ENCODE measurements at regions not wholly inside any gene's neighbourhood (a gene's known extent, or its start where the extent isn't known, plus 50 kb on each side); places are given as distances from the start of the nearest gene placed in this dataset.

- ChIA-PET POLR2A (no interaction called here), CTCF (interaction anchor here (1.0 to 1.8 kb wide), 4 partner anchors 11 to 15 kb away, joined by 3 to 6 read pairs (median 4); no protein-coding TSS in a partner anchor)
- DNase-seq (ENCODE audit: extremely low spot score): no peak
- TF ChIP-seq, protein P1, sequence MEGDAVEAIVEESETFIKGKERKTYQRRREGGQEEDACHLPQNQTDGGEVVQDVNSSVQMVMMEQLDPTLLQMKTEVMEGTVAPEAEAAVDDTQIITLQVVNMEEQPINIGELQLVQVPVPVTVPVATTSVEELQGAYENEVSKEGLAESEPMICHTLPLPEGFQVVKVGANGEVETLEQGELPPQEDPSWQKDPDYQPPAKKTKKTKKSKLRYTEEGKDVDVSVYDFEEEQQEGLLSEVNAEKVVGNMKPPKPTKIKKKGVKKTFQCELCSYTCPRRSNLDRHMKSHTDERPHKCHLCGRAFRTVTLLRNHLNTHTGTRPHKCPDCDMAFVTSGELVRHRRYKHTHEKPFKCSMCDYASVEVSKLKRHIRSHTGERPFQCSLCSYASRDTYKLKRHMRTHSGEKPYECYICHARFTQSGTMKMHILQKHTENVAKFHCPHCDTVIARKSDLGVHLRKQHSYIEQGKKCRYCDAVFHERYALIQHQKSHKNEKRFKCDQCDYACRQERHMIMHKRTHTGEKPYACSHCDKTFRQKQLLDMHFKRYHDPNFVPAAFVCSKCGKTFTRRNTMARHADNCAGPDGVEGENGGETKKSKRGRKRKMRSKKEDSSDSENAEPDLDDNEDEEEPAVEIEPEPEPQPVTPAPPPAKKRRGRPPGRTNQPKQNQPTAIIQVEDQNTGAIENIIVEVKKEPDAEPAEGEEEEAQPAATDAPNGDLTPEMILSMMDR (IDR thresholded peaks at IDR 0.05; ENCODE audit: control extremely low read depth, extremely low read depth, low read depth, missing control alignments): no peak
Observed at GRCh38 chr3:68176600-68176999, 522.2 kb upstream of the SUCLG2 start.

DNA sequence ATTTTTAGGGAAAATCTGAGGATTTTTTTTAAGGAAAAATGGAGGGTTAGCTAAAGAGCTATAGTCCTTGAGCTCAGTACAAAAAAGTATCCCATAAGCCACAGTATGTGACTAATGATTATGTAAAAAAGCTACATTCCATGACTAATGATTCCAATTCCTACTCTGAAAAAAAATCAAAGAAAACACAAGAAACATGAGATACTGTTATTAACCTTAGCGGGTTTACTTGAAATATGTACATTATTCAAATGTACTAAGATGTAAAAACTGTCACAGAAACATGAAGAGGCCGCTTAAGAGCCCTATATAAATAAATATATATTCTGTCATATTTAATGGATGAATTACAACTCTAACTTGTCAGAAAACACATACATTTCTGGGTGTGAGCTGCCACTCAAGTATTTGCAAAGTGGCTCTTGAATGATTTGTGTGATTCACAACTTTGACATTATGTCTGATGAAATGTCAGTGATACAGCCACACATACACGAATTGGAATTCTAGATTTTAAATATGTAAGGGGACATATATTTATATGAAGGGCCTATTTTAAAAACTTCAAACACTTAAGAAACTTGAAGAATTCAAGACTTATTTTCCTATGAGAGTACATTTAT, 518.7 kb upstream of the SUCLG2 start:
- POLR2A ChIA-PET: no interaction called here
- TF ChIP-seq, protein P1 (IDR thresholded peaks at IDR 0.05; ENCODE audit: control extremely low read depth, extremely low read depth, low read depth, missing control alignments): no peak
- CTCF ChIA-PET: no interaction called here
- DNase-seq (ENCODE audit: extremely low spot score): no peak

GRCh38 chr3:68172039-68172438, 517.6 kb upstream of the SUCLG2 start:
- DNase-seq (ENCODE audit: extremely low spot score): no peak
- ChIA-PET POLR2A (no interaction called here), CTCF (no interaction called here)
- TF ChIP-seq, protein P1 (IDR thresholded peaks at IDR 0.05; ENCODE audit: control extremely low read depth, extremely low read depth, low read depth, missing control alignments): no peak

DNA sequence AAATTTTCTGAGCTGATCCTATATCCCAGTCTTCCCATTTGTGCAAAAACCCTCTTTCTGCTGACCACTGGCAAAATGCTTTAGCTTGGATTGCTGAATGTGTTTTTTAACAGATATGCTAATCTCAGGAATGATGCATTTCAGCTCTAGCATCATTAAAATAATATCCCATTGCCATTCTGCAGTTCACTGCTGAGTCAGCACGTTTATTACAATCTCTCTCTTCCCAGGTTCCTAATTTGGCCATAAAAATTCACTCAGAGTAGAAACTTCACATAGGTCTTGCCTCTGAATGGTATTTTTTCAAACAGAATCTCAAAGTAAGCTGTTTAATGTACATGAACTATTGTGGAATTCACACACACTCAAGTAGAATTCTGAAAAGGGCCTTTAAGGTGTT, 509.6 kb upstream of the SUCLG2 start:
- ChIA-PET POLR2A (no interaction called here), CTCF (interaction anchor here (1.3 to 1.9 kb wide), 3 partner anchors 11 to 22 kb away, joined by 3 to 6 read pairs (median 4); no protein-coding TSS in a partner anchor)
- TF ChIP-seq, protein P1 (IDR thresholded peaks at IDR 0.05; ENCODE audit: control extremely low read depth, extremely low read depth, low read depth, missing control alignments): no peak
- DNase-seq (ENCODE audit: extremely low spot score): no peak

GRCh38 chr3:68163062-68163461, 508.6 kb upstream of the SUCLG2 start:
- ChIA-PET POLR2A (no interaction called here), CTCF (no interaction called here)
- TF ChIP-seq, protein P1 (IDR thresholded peaks at IDR 0.05; ENCODE audit: control extremely low read depth, extremely low read depth, low read depth, missing control alignments): no peak
- no peak for DNase-seq (ENCODE audit: extremely low spot score)

- CTCF ChIA-PET: no interaction called here
- no peak for DNase-seq (ENCODE audit: extremely low spot score)
- POLR2A ChIA-PET: no interaction called here
Observed at GRCh38 chr3:68162644-68163043, 508.2 kb upstream of the SUCLG2 start.

More at GRCh38 chr3:68162644-68163043, 508.2 kb upstream of the SUCLG2 start:
- TF ChIP-seq, protein P1 (IDR thresholded peaks at IDR 0.05; ENCODE audit: control extremely low read depth, extremely low read depth, low read depth, missing control alignments): no peak
